ENCODE measurements at regions not wholly inside any gene's neighbourhood (a gene's known extent, or its start where the extent isn't known, plus 50 kb on each side); places are given as distances from the start of the nearest gene placed in this dataset.

- in situ Hi-C loops (cut with HindIII; ENCODE audit: low pct_unique_long_range_greater_than_20kb, low sequenced_read_pairs): no loop called here
- no peak for DNase-seq (ENCODE audit: low read depth)
Observed at GRCh38 chr18:38475686-38476085, 910.1 kb upstream of the CELF4 start.

- in situ Hi-C loops (cut with HindIII; ENCODE audit: low pct_unique_long_range_greater_than_20kb, low sequenced_read_pairs): no loop called here
- no peak for DNase-seq (ENCODE audit: low read depth)
Observed at GRCh38 chr18:38473535-38473934, 907.9 kb upstream of the CELF4 start.

- in situ Hi-C loops (cut with HindIII; ENCODE audit: low pct_unique_long_range_greater_than_20kb, low sequenced_read_pairs): no loop called here
- DNase-seq (ENCODE audit: low read depth): no peak
Observed at GRCh38 chr18:38470421-38470820, 904.8 kb upstream of the CELF4 start.

GRCh38 chr18:38466426-38466825, 900.8 kb upstream of the CELF4 start:
- in situ Hi-C loops (cut with HindIII; ENCODE audit: low pct_unique_long_range_greater_than_20kb, low sequenced_read_pairs): no loop called here
- DNase-seq (ENCODE audit: low read depth): no peak

GRCh38 chr18:38464024-38464423, 898.4 kb upstream of the CELF4 start:
- in situ Hi-C loops (cut with HindIII; ENCODE audit: low pct_unique_long_range_greater_than_20kb, low sequenced_read_pairs): no loop called here
- DNase-seq (ENCODE audit: low read depth): no peak

- no peak for DNase-seq (ENCODE audit: low read depth)
- in situ Hi-C loops (cut with HindIII; ENCODE audit: low pct_unique_long_range_greater_than_20kb, low sequenced_read_pairs): no loop called here
Observed at GRCh38 chr18:38460657-38461056, 895.1 kb upstream of the CELF4 start.

GRCh38 chr18:38459131-38459994, 893.8 kb upstream of the CELF4 start:
- in situ Hi-C loops (cut with HindIII; ENCODE audit: low pct_unique_long_range_greater_than_20kb, low sequenced_read_pairs): no loop called here
- DNase-seq (ENCODE audit: low read depth): no peak

GRCh38 chr18:38458698-38459097, 893.1 kb upstream of the CELF4 start:
- no peak for DNase-seq (ENCODE audit: low read depth)
- in situ Hi-C loops (cut with HindIII; ENCODE audit: low pct_unique_long_range_greater_than_20kb, low sequenced_read_pairs): no loop called here

GRCh38 chr18:38456253-38456652, 890.7 kb upstream of the CELF4 start:
- no peak for DNase-seq (ENCODE audit: low read depth)
- in situ Hi-C loops (cut with HindIII; ENCODE audit: low pct_unique_long_range_greater_than_20kb, low sequenced_read_pairs): no loop called here

- in situ Hi-C loops (cut with HindIII; ENCODE audit: low pct_unique_long_range_greater_than_20kb, low sequenced_read_pairs): no loop called here
- no peak for DNase-seq (ENCODE audit: low read depth)
Observed at GRCh38 chr18:38454764-38455469, 889.3 kb upstream of the CELF4 start.

- in situ Hi-C loops (cut with HindIII; ENCODE audit: low pct_unique_long_range_greater_than_20kb, low sequenced_read_pairs): no loop called here
- DNase-seq (ENCODE audit: low read depth): no peak
Observed at GRCh38 chr18:38453880-38454279, 888.3 kb upstream of the CELF4 start.

GRCh38 chr18:38450876-38451275, 885.3 kb upstream of the CELF4 start:
- DNase-seq (ENCODE audit: low read depth): no peak
- in situ Hi-C loops (cut with HindIII; ENCODE audit: low pct_unique_long_range_greater_than_20kb, low sequenced_read_pairs): no loop called here

GRCh38 chr18:38445804-38446145, 880.2 kb upstream of the CELF4 start:
- no peak for DNase-seq (ENCODE audit: low read depth)
- in situ Hi-C loops (cut with HindIII; ENCODE audit: low pct_unique_long_range_greater_than_20kb, low sequenced_read_pairs): no loop called here

- in situ Hi-C loops (cut with HindIII; ENCODE audit: low pct_unique_long_range_greater_than_20kb, low sequenced_read_pairs): no loop called here
- DNase-seq (ENCODE audit: low read depth): no peak
Observed at GRCh38 chr18:38444971-38445803, 879.6 kb upstream of the CELF4 start.

GRCh38 chr18:38427736-38428135, 862.1 kb upstream of the CELF4 start:
- in situ Hi-C loops (cut with HindIII; ENCODE audit: low pct_unique_long_range_greater_than_20kb, low sequenced_read_pairs): no loop called here
- no peak for DNase-seq (ENCODE audit: low read depth)

GRCh38 chr18:38427234-38427633, 861.6 kb upstream of the CELF4 start:
- in situ Hi-C loops (cut with HindIII; ENCODE audit: low pct_unique_long_range_greater_than_20kb, low sequenced_read_pairs): no loop called here
- DNase-seq (ENCODE audit: low read depth): no peak

GRCh38 chr18:38421872-38422615, 856.4 kb upstream of the CELF4 start:
- in situ Hi-C loops (cut with HindIII; ENCODE audit: low pct_unique_long_range_greater_than_20kb, low sequenced_read_pairs): no loop called here
- DNase-seq (ENCODE audit: low read depth): no peak

GRCh38 chr18:38421021-38421420, 855.4 kb upstream of the CELF4 start:
- in situ Hi-C loops (cut with HindIII; ENCODE audit: low pct_unique_long_range_greater_than_20kb, low sequenced_read_pairs): no loop called here

More at GRCh38 chr18:38421021-38421420, 855.4 kb upstream of the CELF4 start:
- DNase-seq (ENCODE audit: low read depth): no peak

Measured in Caki2 (cell line).